ENCODE measurements at regions not wholly inside any gene's neighbourhood (a gene's known extent, or its start where the extent isn't known, plus 50 kb on each side); places are given as distances from the start of the nearest gene placed in this dataset.

GRCh38 chr13:50382511-50382910 lies 367.3 kb downstream of the KCNRG start:
- no peak overlapping the region for H3K4me3 ChIP-seq (ENCODE audit: low read depth, low read length)
- DNase-seq (ENCODE audit: low read depth) = no peak
- TF ChIP-seq CTCF (IDR thresholded peaks at IDR 0.05; ENCODE audit: low read depth, low read length, missing control alignments) = no peak
- in situ Hi-C loops (cut with HindIII; ENCODE audit: low sequenced_read_pairs) = no loop called here

- TF ChIP-seq CTCF (IDR thresholded peaks at IDR 0.05; ENCODE audit: low read depth, low read length, missing control alignments) = no peak
- in situ Hi-C loops (cut with HindIII; ENCODE audit: low sequenced_read_pairs) = no loop called here
- DNase-seq (ENCODE audit: low read depth) = no peak
- no peak overlapping the region for H3K4me3 ChIP-seq (ENCODE audit: low read depth, low read length)
These were observed 367.7 kb downstream of the KCNRG start for GRCh38 chr13:50382951-50383350.

GRCh38 chr13:50384724-50385123 lies 369.5 kb downstream of the KCNRG start:
- in situ Hi-C loops (cut with HindIII; ENCODE audit: low sequenced_read_pairs) = no loop called here
- no peak for TF ChIP-seq CTCF (IDR thresholded peaks at IDR 0.05; ENCODE audit: low read depth, low read length, missing control alignments)
- H3K4me3 ChIP-seq (ENCODE audit: low read depth, low read length) = no peak overlapping the region
- DNase-seq (ENCODE audit: low read depth) = no peak

- no peak for TF ChIP-seq CTCF (IDR thresholded peaks at IDR 0.05; ENCODE audit: low read depth, low read length, missing control alignments)
These were observed 371.4 kb downstream of the KCNRG start for GRCh38 chr13:50386541-50387050.

GRCh38 chr13:50387051-50387581 lies 371.9 kb downstream of the KCNRG start:
- TF ChIP-seq CTCF (IDR thresholded peaks at IDR 0.05; ENCODE audit: low read depth, low read length, missing control alignments) = no peak
- DNase-seq (ENCODE audit: low read depth) = no peak
- in situ Hi-C loops (cut with HindIII; ENCODE audit: low sequenced_read_pairs) = no loop called here
- no peak overlapping the region for H3K4me3 ChIP-seq (ENCODE audit: low read depth, low read length)

More at GRCh38 chr13:50386541-50387050, 371.4 kb downstream of the KCNRG start:
- no peak for DNase-seq (ENCODE audit: low read depth)
- no peak overlapping the region for H3K4me3 ChIP-seq (ENCODE audit: low read depth, low read length)
- in situ Hi-C loops (cut with HindIII; ENCODE audit: low sequenced_read_pairs) = no loop called here

GRCh38 chr13:50388481-50388880 lies 373.2 kb downstream of the KCNRG start:
- in situ Hi-C loops (cut with HindIII; ENCODE audit: low sequenced_read_pairs) = no loop called here
- TF ChIP-seq CTCF (IDR thresholded peaks at IDR 0.05; ENCODE audit: low read depth, low read length, missing control alignments) = no peak

More at GRCh38 chr13:50388481-50388880, 373.2 kb downstream of the KCNRG start:
- DNase-seq (ENCODE audit: low read depth) = no peak
- H3K4me3 ChIP-seq (ENCODE audit: low read depth, low read length) = no peak overlapping the region

Data from astrocyte of the cerebellum (primary cell).